Aorta (tissue), 5 donors: ENCODE measurements at regions not wholly inside any gene's neighbourhood (a gene's known extent, or its start where the extent isn't known, plus 50 kb on each side); places are given as distances from the start of the nearest gene placed in this dataset.
"Not testable (repeated sequence)": the region's sequence is repeated elsewhere in the genome, so short reads cannot be mapped to it uniquely, and the experiment has no call there.

Source experiments
- ATAC-seq: fragments of 200-7000 bp; cut with Tn5 transposase; one replicate; pipeline ENCODE4 v1.9.1; 2022; ENCODE audit warnings: moderate library complexity; ENCODE audit not compliant: low FRiP score
- DNase-seq, 2 donors: peaks; one replicate each; pipeline ENCODE4 v3.0.0-alpha.2; 2020
- H3K27ac ChIP-seq, 2 donors: one replicate each; pipeline ENCODE4 v1.5.1; 2013; ENCODE audit warnings: low read length in 2 of 2, mild to moderate bottlenecking in 2 of 2, moderate library complexity in 2 of 2, control low read depth in 1 of 2, inconsistent platforms in 1 of 2, low read depth in 1 of 2
- H3K27me3 ChIP-seq, 2 donors: one replicate each; pipeline ENCODE4 v1.6.1; 2013; ENCODE audit warnings: control low read depth in 1 of 2, low read length in 1 of 2, mild to moderate bottlenecking in 1 of 2, moderate library complexity in 1 of 2; ENCODE audit not compliant: insufficient read depth in 2 of 2, control insufficient read depth in 1 of 2
- H3K36me3 ChIP-seq, 2 donors: one replicate each; pipeline ENCODE4 v1.6.1; 2013; ENCODE audit warnings: control low read depth in 1 of 2, low read length in 1 of 2, mild to moderate bottlenecking in 1 of 2; ENCODE audit not compliant: insufficient read depth in 2 of 2, control insufficient read depth in 1 of 2
- H3K4me1 ChIP-seq, 2 donors: one replicate each; pipeline ENCODE4 v1.6.1; 2013; ENCODE audit warnings: low read length in 2 of 2, control low read depth in 1 of 2, mild to moderate bottlenecking in 1 of 2, moderate library complexity in 1 of 2; ENCODE audit not compliant: insufficient read depth in 2 of 2, control insufficient read depth in 1 of 2
- H3K4me3 ChIP-seq, 2 donors: one replicate each; pipeline ENCODE4 v1.5.1; 2013; ENCODE audit warnings: low read length in 2 of 2, control low read depth in 1 of 2, mild to moderate bottlenecking in 1 of 2
- H3K9me3 ChIP-seq: one replicate; pipeline ENCODE4 v1.6.1; 2013; ENCODE audit warnings: mild to moderate bottlenecking, low read length; ENCODE audit not compliant: control insufficient read depth
- WGBS, 2 donors: extraction: QIAGEN DNeasy Blood & Tissue Kit; methylation state at CpG; one replicate each; pipeline ENCODE4 v1.1.7; 2013; 5-methylcytosine and 5-hydroxymethylcytosine counted together
- intact Hi-C, 2 donors: fragments of 100-400 bp; cut with DNase I; formaldehyde crosslinking; loops; one replicate each; pipeline versions ENCODE4 v1.14.2 to v1.15.0; 2022
- donor health status: healthy with polysubstance abuse.
- donor health status: Bipolar disorder and iron deficiency.
- donor health status: DM: no; HTN: no; CAD: no.
- donor health status: DM: no; HTN: no; CAD: no.
- donor health status: DM: yes; HTN: yes; CAD: no.

GRCh38 chr12:22800332-22800731, 175.4 kb downstream of the ETNK1 start:
- Histone ChIP-seq H3K4me1 (no peaks in the 10 kb centered on the region), H3K27ac (no peak overlapping the region), H3K36me3 (no peaks in the 10 kb centered on the region), H3K4me3 (no peak overlapping the region), H3K27me3 (no peaks in the 10 kb centered on the region), H3K9me3 (no peaks in the 10 kb centered on the region)
- ATAC-seq (no peak), DNase-seq (no peak)
- intact Hi-C loops, result no loop called here
- WGBS, 2 donors, result 45 to 51% methylated on average over 2 of the region's 2 CpGs

GRCh38 chr12:22802883-22803630, 178.1 kb downstream of the ETNK1 start:
- ATAC-seq, result no peak
- Histone ChIP-seq H3K27ac (no peak overlapping the region), H3K9me3 (no peaks in the 10 kb centered on the region), H3K36me3 (no peaks in the 10 kb centered on the region), H3K27me3 (no peaks in the 10 kb centered on the region), H3K4me3 (no peak overlapping the region), H3K4me1 (no peaks in the 10 kb centered on the region)
- WGBS, 2 donors, result 51 to 57% methylated on average over 4 of the region's 4 CpGs
- intact Hi-C loops, result no loop called here
- DNase-seq, result no peak

GRCh38 chr12:22803725-22804124, 178.8 kb downstream of the ETNK1 start:
- 92 to 94% methylated on average over 6 of the region's 6 CpGs for WGBS, 2 donors
- intact Hi-C loops, result no loop called here
- no peaks in the 10 kb centered on the region for H3K9me3 ChIP-seq
- H3K27me3 ChIP-seq, result no peaks in the 10 kb centered on the region
- no peaks in the 10 kb centered on the region for H3K36me3 ChIP-seq
- DNase-seq (no peak), ATAC-seq (no peak)
- H3K27ac ChIP-seq, result no peak overlapping the region
- H3K4me1 ChIP-seq, result peaks cover 0 to under 1% of the 10 kb centered on the region in 2 donors
- no peak overlapping the region for H3K4me3 ChIP-seq

GRCh38 chr12:22808860-22809259, 183.9 kb downstream of the ETNK1 start:
- peaks cover 0 to 1% of the 10 kb centered on the region in 2 donors for H3K27me3 ChIP-seq
- H3K9me3 ChIP-seq, result no peaks in the 10 kb centered on the region
- H3K4me1 ChIP-seq, result peaks cover 2 to 5% of the 10 kb centered on the region in 2 donors
- 26% methylated on average over 2 of the region's 2 CpGs for WGBS, 2 donors
- intact Hi-C loops, result no loop called here
- H3K4me3 ChIP-seq, result no peak overlapping the region
- H3K36me3 ChIP-seq, result no peaks in the 10 kb centered on the region
- DNase-seq (no peak), ATAC-seq (no peak)
- H3K27ac ChIP-seq, result no peak overlapping the region

- ATAC-seq (no peak), DNase-seq (no peak)
- intact Hi-C loops, result no loop called here
- Histone ChIP-seq H3K9me3 (no peaks in the 10 kb centered on the region), H3K36me3 (no peaks in the 10 kb centered on the region), H3K27me3 (peaks cover 0 to 1% of the 10 kb centered on the region in 2 donors), H3K4me3 (no peak overlapping the region), H3K4me1 (peaks cover 2 to 5% of the 10 kb centered on the region in 2 donors), H3K27ac (no peak overlapping the region)
- 91 to 93% methylated on average over 2 of the region's 2 CpGs for WGBS, 2 donors
Measured at GRCh38 chr12:22810036-22810435, 185.1 kb downstream of the ETNK1 start.

- Histone ChIP-seq H3K27me3 (peaks cover 0 to 1% of the 10 kb centered on the region in 2 donors), H3K4me1 (peaks cover 2 to 5% of the 10 kb centered on the region in 2 donors), H3K27ac (no peak overlapping the region), H3K4me3 (no peak overlapping the region), H3K36me3 (no peaks in the 10 kb centered on the region), H3K9me3 (no peaks in the 10 kb centered on the region)
- 97 to 98% methylated on average over 5 of the region's 5 CpGs for WGBS, 2 donors
- ATAC-seq (no peak), DNase-seq (no peak)
- intact Hi-C loops, result no loop called here
Measured at GRCh38 chr12:22812531-22812930, 187.6 kb downstream of the ETNK1 start.

- intact Hi-C loops, result no loop called here
- no peak overlapping the region for H3K4me3 ChIP-seq
- H3K4me1 ChIP-seq, result no peaks in the 10 kb centered on the region
- no peaks in the 10 kb centered on the region for H3K36me3 ChIP-seq
- ATAC-seq (no peak), DNase-seq (no peak)
- H3K27ac ChIP-seq, result no peak overlapping the region
- no peaks in the 10 kb centered on the region for H3K27me3 ChIP-seq
- H3K9me3 ChIP-seq, result no peaks in the 10 kb centered on the region
- WGBS, 2 donors, result 69 to 72% methylated on average over 4 of the region's 4 CpGs
Measured at GRCh38 chr12:22821985-22822384, 197.0 kb downstream of the ETNK1 start.

- 89 to 92% methylated on average over 3 of the region's 3 CpGs for WGBS, 2 donors
- no peak overlapping the region for H3K27ac ChIP-seq
- no peaks in the 10 kb centered on the region for H3K27me3 ChIP-seq
- no peaks in the 10 kb centered on the region for H3K36me3 ChIP-seq
- DNase-seq (no peak), ATAC-seq (no peak)
- no peaks in the 10 kb centered on the region for H3K4me1 ChIP-seq
- intact Hi-C loops, result no loop called here
- H3K9me3 ChIP-seq, result no peaks in the 10 kb centered on the region
- H3K4me3 ChIP-seq, result no peak overlapping the region
Measured at GRCh38 chr12:22826026-22826425, 201.1 kb downstream of the ETNK1 start.

- H3K36me3 ChIP-seq, ATAC-seq, H3K9me3 ChIP-seq, H3K27ac ChIP-seq, H3K4me1 ChIP-seq, DNase-seq, H3K27me3 ChIP-seq, intact Hi-C loops, H3K4me3 ChIP-seq: not testable (repeated sequence)
- 88 to 89% methylated on average over 9 of the region's 9 CpGs for WGBS, 2 donors
Measured at GRCh38 chr12:22826446-22826981, 201.5 kb downstream of the ETNK1 start.
